GM18858 (cell line): ENCODE measurements at regions not wholly inside any gene's neighbourhood (a gene's known extent, or its start where the extent isn't known, plus 50 kb on each side); places are given as distances from the start of the nearest gene placed in this dataset.
"Not testable (repeated sequence)": the region's sequence is repeated elsewhere in the genome, so short reads cannot be mapped to it uniquely, and the experiment has no call there.

Source experiments
- ATAC-seq: cut with Tn5 transposase; IDR thresholded peaks from one replicate; pipeline ENCODE4 v1.9.1; 2021; ENCODE audit not compliant: unreplicated experiment

DNA sequence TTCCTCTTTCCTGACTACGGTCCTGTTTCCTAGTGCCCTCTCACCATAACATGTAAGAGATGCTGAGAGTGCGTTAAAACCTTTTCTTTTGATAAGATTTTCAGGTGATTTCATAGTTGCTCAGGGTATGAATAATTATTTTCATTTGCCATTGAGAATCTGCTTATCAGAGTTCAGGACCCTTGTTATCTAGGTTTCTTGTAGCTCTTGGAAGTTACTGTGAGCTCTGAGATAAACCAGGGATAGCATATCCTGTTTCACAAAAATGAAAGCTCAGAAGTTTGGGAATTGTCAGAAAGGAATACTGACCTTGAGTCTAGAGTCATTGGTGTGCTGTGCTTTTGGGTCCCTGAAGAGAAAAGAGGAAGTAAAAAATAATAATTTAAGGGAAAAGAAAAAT, 76.8 kb upstream of the PRKG1 start:
- no peak for ATAC-seq

DNA sequence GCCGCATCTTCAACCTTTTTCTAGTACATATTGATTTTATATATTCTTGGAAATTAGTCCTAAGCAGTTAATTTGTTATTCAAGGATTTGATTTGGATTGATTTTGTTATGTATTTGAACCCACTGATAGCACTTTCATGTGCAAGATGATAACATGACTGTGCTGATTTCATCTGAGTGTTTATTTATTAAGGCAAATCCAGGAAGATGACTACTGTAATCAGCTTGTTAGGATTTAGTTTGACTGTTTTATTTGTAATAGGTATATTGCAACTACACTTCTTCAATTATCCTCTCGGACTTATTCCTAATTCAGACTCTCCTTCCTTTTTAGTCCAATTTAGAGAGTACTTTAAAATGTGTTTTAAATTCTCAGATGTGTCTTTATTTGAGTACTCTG, 75.1 kb upstream of the PRKG1 start:
- ATAC-seq, result no peak

DNA sequence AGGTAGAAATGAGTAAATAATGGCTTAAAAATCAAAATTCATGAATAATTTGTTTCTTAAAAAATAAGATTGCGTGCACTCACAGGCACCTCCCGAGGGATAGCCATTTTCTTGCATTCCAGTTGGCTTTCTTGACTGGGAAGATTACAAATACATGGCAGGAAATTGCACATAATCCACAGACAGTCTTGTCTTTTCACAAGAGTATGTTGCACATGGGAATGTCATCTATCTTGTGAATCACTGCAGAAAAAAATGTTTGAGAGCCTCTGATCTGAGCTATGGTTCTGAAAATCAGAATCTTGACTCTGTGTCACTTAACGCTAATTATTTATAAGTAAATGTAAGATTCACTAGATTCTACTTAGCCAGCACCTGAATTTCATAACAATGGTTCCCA, 74.1 kb upstream of the PRKG1 start:
- no peak for ATAC-seq

DNA sequence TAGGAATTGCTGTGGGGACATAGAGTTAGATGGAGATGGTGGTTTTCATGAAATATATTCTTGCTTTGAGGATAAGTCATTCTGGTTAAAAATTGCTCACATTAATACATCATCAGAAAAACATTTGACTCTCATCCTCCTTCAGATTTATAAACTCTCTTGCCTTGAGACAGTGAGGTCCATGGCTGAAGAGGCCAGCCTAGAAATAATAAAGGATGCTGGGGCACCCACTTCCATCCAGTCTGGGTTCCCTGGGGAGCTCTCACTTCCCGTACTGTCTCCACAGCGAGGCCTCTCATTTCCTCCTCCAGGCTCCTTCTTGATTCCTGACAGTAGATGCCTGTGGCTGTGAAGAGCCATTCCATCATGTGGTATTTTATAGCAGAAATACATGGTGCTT, 73.3 kb upstream of the PRKG1 start:
- no peak for ATAC-seq

DNA sequence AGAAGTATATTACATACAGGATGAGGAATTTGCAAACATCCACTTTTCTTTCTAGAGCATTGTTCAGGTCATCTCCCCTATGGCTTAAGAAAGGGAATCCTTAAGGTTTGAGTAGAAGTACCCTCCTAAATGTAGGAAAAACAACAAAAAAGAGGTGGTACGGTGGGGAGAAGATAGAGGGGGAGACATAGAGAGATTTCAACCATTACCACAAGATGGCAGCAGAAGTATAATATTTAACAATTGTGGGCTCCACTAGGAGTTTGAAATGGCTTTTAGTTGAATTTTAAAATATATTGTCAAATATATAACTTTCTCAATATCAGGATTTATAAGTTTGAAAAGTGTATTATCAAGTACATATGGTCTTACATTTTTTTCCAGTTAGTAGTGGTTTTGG, 72.7 kb upstream of the PRKG1 start:
- peak; percentile 70 for ATAC-seq

DNA sequence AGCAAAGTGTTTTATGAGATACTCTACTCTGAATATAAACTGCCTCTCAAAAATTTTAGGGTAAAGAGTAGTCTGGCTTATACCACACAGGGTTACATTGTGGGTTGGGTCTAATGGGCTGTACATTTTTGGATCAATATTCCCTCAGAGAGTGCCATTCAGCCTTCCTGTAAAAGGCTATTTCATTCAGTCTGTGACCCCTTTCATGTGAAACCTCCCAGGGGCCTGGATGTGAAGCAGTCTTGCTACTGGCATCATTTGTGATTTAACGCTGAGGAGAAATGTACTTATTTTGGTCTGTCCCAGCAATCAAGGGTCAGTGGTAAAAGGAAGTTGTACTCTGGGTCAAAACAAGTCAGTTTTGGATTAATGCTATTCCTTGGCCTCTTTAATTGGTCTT, 71.8 kb upstream of the PRKG1 start:
- ATAC-seq, result no peak

DNA sequence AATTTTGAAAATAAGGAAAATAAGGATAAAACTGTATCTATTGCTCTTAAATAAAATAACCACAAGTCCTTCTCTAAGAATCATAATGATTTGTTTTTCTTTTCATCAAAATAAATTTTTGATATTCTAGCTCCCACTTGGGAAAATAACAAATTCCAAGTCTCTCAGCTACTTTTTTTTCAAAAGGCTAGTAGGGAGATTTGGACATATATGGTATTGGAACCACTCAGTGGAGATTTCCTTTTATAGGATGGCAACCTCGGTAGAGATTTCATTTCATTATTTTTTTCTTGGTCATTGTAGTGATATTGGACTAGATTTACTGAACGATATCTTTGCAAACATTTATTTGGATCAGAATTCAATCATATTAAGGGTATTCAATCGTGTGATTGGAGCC, 69.5 kb upstream of the PRKG1 start:
- ATAC-seq, result no peak

DNA sequence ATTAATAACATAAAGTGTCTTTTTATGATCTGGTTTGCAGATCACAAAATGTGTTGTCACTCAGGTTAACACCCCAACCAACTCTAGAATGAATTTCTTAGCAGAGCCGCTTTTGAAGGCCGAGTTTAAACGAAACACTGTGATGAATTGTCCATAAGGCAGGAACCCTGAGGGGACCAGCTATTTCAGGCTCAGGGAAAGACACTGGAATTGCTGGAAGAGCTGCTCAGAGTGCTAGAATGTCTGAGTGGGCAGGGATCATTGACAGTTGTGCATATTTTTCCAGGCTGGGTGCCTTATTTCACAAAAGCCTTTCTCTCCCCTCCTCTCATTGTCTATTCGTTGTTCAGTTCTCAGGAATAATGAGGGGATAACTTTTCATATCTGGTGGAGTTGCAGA, 68.7 kb upstream of the PRKG1 start:
- no peak for ATAC-seq

DNA sequence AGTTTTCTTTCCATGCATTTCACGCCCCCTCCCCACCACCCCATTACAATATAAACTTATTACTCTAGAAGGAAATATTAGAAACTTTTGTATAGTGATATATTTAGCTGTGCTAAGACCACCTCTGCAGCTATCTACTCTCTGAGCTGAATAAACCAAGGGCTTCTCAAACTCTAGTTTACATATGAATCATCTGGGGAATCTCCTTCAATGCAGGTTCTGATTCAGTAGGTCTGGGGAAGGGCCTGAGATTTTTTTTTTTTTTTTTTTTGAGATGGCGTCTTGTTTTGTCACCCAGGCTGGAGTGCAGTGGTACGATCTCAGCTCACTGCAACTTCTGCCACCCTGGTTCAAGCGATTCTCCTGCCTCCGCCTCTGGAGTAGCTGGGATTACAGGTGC, 67.6 kb upstream of the PRKG1 start:
- no peak for ATAC-seq

DNA sequence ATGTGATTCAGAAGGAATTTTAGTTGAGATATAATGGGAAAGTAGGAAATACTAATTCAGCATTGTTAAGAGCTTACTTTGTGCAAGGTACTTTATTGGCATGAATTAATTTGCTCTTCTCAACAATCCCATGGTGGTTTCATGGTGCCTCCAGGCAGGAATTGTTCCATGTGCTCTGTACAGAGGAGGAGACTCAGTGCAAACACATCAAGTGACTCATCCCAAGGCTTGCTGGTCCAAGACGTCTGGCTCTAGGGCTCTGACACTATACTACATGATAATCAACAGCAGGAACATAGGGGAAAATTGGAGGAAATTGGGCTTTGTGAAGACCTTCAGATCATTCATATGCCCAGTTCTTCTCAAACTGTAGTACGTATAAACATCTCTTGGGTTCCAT, 66.5 kb upstream of the PRKG1 start:
- no peak for ATAC-seq

DNA sequence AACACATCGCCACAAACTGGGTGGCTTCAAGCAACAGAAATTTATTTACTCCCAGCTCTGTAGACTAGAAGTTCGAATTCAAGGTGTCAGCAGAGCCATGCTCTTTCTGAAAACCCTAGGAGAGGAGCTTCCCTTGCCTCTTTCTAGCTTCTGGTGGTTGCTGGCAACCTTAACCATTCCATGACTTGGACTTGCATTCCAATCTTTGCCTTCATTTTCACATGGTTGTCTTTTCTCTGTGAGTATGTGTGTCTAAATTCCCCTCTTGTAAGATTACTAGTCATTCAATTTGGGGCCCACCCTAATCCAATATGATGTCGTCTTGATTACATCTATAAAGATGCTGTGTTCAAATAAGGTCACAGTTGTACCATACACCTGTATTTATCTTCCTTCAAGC, 65.9 kb upstream of the PRKG1 start:
- ATAC-seq, result no peak

DNA sequence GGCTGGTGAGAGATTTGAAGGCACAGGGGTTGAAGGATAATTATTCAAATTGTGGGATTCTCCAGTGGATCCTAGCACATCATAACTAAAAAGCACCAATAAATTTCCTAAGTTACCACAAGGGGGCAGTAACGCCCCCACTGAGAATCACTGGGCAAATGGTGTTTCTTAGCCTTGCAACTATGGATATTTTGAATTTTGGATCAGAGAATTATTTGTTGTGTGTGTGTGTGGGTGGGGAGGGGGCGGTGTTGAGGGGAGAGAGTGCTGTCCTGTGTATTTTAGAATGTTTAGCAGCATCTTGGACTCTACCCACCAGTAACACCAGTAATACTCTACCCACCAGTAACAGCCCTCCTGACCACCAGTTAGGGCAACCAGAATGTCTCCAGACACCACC, 63.3 kb upstream of the PRKG1 start:
- ATAC-seq, result peak; percentile 69

DNA sequence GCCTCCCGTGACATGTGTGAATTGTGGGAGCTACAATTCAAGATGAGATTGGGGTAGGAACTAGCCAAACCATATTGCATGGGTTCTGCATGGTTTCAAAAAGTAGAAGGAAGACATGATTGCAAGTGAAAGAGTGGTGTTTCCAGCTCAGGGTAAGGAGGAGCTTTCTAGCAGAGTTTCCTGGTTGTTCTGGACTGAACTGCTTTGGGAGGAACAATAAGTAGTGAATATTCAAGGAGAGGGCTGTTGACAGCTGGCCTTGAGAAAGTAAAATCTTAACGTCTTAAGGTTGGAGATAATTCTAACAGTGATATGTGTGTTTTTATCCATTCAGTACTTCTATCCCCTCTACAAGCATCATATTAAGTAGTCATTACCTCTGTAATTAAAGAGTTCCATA, 62.2 kb upstream of the PRKG1 start:
- ATAC-seq, result no peak

DNA sequence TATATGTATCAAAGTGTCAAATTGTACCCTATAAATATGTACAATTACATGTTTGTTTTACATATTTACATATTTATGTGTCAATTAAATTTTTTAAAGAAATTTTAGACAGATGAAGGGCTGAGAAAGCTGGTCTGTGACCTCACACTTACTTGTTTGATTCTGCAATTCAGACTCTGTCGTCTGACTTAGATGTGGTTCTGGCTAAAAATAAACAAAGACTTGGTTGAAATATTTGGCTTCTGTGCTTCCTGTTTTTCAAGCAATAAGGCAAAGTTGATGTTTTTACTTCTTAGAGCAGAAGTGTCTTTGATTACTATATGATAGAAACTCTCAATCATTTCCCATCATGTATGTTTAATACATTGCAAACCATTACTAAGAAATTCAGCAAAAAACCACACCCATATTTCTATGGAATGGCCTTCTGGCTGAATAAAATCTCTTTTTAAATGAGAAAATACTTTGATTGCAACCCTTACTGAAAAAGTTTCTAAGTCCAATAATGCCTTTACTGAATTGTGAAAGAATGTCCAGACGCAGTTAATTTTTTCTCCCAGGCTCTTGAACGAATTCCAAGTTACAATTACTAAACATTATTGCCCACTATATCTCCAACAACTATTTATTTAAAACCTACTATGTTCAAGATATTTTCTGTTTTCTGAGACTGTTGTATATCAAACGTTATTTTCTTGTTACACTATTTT, 59.5 kb upstream of the PRKG1 start:
- no peak for ATAC-seq

DNA sequence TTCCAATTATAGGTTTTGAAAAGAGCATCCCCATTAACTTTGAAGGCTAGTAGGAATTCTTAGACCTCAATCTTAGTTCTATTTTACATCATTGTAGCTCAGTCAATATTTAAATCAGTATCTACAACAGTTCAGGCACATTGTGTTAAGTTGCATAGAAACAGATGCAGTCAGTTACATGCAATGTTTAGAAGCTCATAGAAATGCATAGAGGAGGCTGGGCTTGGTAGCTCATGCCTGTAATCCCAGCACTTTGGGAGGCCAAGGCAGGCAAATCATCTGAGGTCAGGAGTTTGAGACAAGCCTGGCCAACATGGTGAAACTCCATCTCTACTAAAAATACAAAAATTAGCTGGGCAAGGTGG, 58.9 kb upstream of the PRKG1 start:
- not testable (repeated sequence) for ATAC-seq

DNA sequence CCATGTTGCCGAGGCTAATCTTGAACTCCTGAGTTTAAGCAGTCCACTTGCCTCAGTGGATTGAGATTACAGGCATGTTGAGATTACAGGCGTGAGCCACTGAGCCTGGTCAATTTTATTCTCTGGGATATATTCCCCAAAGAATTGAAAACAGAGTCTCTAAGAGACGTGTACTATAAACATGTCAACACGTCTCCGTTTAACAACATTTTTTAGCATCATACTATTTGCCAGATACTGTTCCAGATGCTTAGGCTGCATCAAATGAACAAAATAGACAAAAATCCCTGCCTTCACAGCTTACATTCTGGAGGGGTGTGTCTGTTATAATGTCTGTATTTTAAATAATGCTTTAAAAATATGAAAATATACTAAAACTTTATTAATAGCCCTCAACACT, 54.1 kb upstream of the PRKG1 start:
- ATAC-seq, result no peak

DNA sequence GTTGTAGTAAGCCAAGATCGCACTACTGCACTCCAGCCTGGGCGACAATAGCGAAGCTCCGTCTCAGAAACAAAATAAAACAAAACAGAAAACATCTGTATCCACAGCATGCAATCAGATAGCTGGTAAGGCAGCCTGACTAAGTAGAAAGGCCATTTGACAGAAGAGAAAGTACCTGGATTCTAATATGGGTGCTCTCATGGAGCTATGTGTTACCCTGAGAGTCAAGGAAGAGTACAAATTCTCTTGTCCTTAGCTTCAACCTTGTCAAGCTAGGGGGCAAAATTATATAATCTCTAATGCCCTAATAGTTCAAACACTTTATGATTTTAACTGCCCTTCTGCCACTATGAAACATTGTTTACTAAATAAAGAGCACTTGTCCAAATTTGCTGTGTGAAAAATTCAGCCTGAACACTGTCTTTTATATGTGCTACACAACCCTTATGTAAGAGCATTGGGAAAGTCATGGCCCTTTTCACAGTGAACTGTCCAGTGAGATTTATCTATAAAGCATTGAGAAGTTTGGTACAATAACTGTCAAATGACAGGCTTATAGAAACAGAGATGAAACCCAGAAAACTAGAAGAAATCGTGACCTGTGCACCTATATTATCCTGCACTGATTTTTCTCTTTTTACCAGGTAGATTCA, 51.2 kb upstream of the PRKG1 start:
- ATAC-seq, result no peak

DNA sequence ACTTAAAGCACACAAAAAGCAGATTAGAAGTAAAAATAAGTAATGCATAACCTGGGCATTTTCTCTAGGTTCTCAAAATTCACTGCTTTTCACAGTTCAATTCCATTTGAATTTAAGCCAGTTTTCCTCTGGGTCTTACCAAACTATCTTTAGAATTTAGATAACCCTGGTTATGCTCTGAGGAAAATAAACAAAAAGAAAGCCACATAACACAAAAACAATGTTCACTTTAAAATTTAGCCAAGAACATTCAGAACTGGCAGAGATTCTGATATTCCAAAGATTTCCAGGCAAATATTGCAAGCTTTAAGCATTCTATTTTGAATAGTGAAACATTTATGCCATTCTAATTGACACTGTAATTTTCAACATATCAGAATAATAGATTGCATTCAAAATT, 50.7 kb upstream of the PRKG1 start:
- no peak for ATAC-seq
